ENCODE measurements at regions not wholly inside any gene's neighbourhood (a gene's known extent, or its start where the extent isn't known, plus 50 kb on each side); places are given as distances from the start of the nearest gene placed in this dataset.

GRCh38 chr3:72485641-72486040, 362.6 kb downstream of the SHQ1 start:
- no peak for DNase-seq

DNA sequence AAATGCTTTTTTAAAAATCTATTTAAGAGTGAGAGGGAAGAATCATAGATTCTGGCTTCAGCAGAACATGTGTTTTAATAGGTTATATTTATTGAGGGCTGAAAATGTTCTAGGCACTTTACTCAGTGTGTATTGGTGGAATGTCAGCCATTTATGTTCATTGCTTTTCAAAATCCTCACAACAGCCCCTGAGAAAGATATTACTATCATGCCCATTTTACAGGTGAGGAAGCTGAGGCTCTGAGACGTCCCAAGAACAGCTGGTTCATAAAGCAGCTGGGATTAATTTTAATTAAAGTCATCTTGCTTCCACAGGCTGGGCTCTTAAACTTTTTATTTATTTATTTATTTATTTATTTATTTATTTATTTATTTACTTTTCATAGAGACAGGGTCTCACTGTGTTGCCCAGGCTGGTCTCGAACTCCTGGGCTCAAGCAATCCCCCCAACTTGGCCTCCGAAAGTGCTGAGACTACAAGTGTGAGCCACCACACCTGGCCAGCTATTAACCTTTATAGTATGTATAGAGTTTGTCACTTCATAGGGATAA, 364.6 kb downstream of the SHQ1 start:
- DNase-seq: no peak

- DNase-seq: peak; percentile 73 to 74
These were observed 365.5 kb downstream of the SHQ1 start for GRCh38 chr3:72482589-72483321.

- no peak for DNase-seq
These were observed 366.7 kb downstream of the SHQ1 start for GRCh38 chr3:72481542-72481941.

- DNase-seq: no peak
These were observed 367.9 kb downstream of the SHQ1 start for GRCh38 chr3:72480366-72480765.

- DNase-seq: no peak
These were observed 368.5 kb downstream of the SHQ1 start for GRCh38 chr3:72479651-72480215.

GRCh38 chr3:72476139-72476483, 372.1 kb downstream of the SHQ1 start:
- DNase-seq: no peak

DNA sequence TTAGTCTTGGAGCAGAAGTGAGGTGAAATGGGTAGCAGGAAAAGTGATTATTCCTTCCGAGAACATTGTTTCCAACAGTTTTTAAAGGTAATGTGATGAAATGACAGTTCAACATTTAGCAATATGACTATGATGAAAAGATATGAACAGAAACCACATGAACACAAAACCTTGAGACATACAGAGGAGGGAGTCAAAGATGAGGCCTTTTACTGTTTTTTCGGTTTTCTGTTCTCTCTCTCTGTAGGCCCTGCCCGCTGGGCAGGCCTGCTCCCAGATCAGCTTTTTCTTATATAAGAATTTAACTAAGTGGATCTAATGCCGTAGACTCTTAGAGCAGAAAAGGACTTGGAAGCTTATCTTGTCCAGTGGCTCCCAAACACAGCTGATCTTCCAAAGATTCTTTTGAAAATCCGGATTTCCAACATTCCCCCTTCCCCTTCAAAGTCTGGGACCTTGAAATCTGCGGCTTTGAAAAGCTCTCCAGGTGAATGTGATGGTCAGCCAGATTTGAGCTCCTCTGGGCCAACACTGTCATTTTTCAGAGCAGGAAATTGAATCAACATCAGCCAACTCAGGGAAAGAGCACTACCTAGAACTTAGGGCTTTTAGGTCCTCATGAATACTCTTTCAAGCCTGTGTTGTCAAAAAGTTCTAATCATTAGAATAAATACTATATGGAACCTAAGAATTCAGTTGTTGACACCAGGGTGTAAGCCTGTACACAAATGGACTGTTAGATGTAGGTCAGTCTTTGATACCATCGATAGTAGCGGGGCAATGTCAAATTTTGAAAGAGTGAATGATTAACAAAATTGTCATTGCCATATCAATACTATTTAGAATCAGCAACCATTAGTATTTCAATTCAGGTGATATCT, 372.7 kb downstream of the SHQ1 start:
- DNase-seq: no peak

- DNase-seq: no peak
These were observed 373.5 kb downstream of the SHQ1 start for GRCh38 chr3:72474775-72475174.

DNA sequence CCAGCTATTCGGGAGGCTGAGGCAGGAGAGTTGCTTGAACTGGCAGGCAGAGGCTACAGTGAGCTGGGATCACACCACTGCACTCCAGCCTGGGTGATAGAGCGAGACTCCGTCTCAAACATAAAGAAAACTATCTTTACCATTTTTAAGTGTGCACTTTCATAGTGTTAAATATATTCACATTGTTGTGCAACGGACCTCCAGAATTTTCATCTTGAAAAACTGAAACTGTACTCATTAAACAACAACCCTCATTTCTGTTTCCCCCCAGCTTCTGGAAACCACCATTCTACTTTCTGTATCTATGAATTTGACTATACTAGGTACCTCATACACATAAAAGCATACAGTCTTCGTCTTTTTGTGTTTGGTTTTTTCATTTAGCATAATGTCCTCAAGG, 375.1 kb downstream of the SHQ1 start:
- DNase-seq: no peak

DNA sequence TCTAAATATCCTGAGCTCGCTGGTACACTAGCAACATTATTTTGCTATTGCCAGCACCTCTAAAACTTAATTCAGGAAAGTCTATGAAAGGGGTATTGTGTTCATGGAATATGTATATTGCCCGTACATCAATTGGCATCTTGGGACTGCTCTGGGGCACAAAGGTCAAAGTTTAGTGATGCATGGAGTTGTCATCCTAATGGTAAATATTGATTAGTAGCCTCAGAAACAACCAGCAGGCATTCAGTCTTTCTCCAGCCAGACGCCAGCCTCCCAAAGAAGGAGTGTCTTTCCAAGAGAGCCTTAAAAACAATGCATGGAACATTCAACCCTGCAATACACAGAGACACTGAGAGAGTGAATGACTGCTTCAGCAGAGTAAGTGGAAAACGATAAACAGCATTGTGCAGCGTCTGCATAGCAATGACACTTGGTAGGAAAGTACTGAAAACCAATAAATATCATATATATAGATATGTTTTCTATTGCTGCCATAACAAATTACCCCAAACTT, 377.3 kb downstream of the SHQ1 start:
- no peak for DNase-seq

DNA sequence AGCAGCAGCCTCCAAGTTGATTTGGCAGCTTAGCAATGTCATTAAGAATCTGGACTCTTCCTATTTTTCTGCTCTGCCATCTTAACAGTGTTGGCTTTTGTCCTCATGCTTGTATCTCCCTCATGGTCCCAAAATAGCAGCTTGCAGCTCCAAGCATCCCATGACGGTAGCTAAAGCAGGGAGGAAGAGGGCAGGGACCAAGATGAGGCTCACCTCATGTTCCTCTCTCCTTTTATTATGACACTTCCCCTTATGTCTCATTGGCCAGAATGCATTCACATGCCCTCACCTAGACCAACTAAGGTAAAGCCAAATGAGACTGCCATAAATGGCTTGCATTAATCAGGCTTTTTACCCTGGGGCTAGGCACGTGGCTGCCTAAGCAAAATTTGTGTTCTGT, 382.4 kb downstream of the SHQ1 start:
- DNase-seq: no peak

GRCh38 chr3:72463083-72463482, 385.2 kb downstream of the SHQ1 start:
- DNase-seq: no peak

DNA sequence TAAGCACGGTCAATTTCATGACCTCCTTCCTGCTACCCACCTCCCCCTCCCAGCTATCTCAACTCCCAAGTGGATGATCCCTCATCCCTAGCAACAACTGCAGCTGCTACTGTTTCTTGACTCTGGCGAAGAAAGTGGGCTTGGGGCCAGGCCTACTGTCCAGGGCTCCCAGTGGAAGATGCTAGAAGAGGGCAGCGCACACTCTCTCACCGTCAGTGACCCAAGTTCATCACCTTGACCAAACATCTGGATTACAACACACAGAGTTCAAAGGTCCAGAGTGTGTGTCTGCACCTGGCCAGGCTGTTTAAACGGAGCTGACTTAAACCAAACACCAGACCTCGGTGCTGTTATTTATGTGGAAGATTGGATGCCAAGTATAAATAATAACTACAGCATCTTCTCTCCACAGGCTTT, 385.6 kb downstream of the SHQ1 start:
- no peak for DNase-seq

DNA sequence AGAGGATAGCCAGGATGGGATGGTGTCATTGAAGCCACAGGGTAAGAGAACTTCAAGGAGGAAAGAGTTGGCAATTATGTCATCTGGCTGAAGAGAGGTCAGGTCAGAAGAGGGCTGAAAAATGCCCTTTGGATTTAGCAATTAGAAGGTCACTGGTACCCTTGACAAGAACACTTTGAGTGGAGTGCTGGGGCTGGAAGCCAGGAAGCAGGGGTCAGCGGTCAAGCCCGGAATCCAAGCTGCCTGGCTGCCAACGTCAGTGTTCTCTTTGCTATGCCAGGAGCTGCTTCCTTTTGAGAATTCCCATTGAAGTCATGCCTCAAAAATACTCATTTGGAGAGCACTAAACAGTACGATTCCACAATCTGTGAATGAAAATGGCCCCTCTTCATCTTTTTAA, 386.5 kb downstream of the SHQ1 start:
- DNase-seq: no peak

DNA sequence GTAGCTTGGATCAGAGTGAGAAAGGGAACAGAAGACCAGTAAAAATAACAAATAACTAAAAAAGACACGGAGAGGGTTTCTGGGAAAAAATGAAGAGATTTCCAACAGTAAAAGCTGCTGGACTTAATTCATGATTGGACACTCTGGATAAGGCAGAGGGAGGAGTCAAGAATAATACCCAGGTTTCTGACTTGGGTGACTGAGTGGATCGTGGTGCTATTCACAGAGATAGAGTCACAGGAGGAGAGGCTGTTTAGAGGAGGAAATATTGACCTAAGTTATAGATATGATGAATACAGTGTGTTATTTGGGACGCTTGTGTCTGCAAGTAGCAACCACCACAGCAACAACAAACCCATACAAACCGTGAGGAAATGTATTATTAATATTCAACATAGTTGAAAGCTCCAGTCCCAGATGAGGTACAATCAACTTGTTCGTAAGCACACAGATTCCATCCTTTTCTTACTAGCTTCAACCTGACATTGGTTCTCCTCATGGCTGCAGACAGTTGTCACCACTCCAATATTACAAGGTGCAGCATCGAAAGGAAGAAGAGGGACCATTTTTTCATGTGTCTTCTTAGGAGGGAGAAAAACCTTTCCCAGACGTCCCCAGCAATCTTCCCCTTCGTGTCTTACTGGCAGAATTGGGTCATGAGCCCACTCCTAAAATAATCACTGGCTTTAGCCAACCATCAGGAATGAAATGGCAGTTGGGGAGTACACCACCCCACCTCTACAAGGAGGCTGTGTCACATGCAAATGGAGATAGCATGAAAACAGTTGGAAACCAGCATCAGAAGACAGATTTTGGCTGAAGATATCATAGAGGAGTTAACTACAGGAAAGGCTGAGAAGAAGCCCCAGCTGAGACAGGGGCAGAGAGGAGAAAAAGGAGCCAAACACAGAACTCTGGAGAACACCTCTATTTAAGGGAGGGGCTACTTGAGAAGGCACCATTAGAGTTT, 387.8 kb downstream of the SHQ1 start:
- DNase-seq: no peak

GRCh38 chr3:72459588-72459987, 388.7 kb downstream of the SHQ1 start:
- no peak for DNase-seq

DNA sequence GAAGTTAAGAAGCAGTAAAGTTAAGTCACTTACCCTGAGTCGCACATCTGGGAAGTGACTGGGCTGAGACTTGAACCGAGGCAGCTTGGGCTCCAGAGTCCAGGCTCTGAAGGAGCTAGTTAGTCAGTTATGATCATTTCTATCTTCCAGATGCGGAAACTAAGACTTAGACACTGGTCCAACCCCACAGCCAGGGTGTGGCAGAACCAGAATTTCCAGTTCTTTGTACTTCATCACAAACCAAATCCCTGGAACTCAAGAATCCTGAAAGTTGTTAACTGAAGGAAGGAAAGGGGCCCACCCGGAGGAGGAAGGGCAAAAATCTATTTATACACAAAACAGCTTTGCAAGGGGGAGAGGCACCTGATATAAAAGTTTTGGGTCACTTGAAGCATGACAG, 389.9 kb downstream of the SHQ1 start:
- no peak for DNase-seq

GRCh38 chr3:72454441-72454840, 393.8 kb downstream of the SHQ1 start:
- DNase-seq: no peak

DNA sequence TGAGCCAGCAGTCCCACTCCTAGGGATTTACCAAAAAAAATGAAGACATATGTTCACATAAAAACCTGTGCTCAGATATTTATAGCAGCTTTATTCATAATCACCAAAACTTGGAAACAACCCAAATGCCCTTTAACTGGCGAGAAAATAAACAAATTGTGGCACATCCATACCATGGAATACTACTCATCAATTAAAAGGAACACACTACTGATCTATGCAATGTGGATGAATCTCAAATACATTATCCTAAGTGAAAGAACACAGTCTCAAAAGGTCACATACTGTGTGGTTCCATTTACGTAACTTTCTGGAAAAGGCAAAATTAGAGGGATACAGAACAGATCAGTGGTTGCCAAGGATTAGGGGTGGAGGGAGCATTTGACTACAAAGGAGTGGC, 394.5 kb downstream of the SHQ1 start:
- no peak for DNase-seq

DNA sequence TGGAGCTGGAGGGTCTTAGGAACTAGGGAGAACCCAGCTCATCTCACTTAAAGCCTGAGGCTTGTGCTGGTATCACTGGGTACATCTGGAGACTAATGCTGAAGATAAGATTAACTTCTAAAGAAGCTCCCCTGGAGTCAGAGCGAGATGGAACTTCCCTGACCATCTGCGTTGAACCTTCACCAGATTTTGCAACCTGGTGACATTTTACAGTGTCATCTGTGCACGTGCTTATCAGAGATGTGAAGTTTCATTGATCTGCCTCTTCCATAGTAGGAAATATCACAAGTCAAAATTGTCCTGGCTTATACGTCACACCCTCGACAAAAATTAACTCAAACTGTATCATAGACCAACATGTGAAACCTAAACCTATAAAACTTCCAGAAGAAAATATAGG, 395.5 kb downstream of the SHQ1 start:
- no peak for DNase-seq

DNA sequence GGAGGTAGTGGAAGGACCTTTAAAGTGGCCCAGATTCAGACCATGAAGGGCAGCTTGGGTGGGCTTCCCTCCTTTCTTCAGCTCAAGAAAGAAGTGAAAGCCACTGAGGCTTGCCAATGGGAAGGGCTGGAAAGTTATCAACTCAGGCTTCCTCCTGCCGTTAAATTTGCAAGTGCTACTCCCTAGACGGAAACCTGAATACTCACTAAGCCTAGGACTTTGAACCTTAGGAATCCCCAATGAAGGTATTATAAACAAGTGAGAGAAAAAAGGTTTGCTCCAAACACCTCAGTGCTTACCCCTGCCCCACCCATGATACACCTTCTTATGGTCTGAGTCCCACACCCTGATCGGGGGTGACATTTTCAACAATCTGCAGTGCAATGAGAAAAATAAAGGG, 396.4 kb downstream of the SHQ1 start:
- DNase-seq: no peak
